22Rv1 (cell line): ENCODE measurements at regions not wholly inside any gene's neighbourhood (a gene's known extent, or its start where the extent isn't known, plus 50 kb on each side); places are given as distances from the start of the nearest gene placed in this dataset.

Experiments used
- H3K27ac ChIP-seq: fragments of 450-650 bp; 2 replicates; pipeline ENCODE4 v1.5.1; 2017
- ZFX ChIP-seq: fragments of 450-650 bp; IDR thresholded peaks from 2 replicates; pipeline ENCODE4 v1.6.1; 2017; ENCODE audit warnings: antibody characterized with exemption, borderline replicate concordance
- TF ChIP-seq, protein P1 (sequence below): fragments of 450-650 bp; IDR thresholded peaks from 2 replicates; pipeline ENCODE4 v1.5.1; 2017; ENCODE audit warnings: mild to moderate bottlenecking

DNA sequence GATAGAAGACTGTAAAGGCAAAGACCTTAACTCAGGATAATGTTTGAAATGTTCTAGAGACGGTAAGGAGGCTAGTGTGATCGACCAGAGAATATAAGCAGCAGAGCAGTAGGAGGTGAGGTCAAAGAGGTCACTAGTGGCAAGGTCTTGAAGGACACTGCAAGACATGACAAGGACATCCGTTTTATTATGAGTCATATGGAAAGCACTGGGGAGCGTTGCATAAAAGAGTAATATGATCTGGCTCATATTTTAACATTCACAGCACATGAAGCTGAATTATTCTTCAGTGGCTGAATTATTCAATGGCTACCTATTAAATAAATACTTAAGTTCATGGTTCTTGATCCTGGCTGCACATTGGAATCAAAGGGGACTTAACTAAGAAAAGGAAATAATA, 123.7 kb downstream of the SOX9 start:
- no peak overlapping the region for H3K27ac ChIP-seq
- TF ChIP-seq ZFX: no peak
- TF ChIP-seq, protein P1, sequence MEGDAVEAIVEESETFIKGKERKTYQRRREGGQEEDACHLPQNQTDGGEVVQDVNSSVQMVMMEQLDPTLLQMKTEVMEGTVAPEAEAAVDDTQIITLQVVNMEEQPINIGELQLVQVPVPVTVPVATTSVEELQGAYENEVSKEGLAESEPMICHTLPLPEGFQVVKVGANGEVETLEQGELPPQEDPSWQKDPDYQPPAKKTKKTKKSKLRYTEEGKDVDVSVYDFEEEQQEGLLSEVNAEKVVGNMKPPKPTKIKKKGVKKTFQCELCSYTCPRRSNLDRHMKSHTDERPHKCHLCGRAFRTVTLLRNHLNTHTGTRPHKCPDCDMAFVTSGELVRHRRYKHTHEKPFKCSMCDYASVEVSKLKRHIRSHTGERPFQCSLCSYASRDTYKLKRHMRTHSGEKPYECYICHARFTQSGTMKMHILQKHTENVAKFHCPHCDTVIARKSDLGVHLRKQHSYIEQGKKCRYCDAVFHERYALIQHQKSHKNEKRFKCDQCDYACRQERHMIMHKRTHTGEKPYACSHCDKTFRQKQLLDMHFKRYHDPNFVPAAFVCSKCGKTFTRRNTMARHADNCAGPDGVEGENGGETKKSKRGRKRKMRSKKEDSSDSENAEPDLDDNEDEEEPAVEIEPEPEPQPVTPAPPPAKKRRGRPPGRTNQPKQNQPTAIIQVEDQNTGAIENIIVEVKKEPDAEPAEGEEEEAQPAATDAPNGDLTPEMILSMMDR: no peak

DNA sequence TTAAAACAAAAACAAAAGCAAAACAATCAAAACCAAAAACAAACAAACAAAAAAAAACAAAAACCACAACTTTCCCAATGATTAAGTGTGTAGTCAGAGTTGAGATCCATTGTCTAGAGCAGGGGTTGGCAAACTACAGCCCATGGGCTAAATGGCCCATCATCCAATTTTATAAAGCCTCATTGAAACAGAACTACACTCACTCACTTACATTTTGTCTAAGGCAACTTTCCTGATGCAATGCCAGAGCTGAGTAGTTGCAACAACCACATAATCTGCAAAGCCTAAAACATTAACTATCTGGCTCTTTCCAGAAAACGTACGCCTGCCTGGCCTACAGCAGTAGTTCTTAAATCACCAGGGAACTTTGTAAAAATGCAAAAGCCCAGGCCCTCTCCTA, 124.1 kb downstream of the SOX9 start:
- H3K27ac ChIP-seq: no peak overlapping the region
- TF ChIP-seq, protein P1: no peak
- TF ChIP-seq ZFX: no peak

DNA sequence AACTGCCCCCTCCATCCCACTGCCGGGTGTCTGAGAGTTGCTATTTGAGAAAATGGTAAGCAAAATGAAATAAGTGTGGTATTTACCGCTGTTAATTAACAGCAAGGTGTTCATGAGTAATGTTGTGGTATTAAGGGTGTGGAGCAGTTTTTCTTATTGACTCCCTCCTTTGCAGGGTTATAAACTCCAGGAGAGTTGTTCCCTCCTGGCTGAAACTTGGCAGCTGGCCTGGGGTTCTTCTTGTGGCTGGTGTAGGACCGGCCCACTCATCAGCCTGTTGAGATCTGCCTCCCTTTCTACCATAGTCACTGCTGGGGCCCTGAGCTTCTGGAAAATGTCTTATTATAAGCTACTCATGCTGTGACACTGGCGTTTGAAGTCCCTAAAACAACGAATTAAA, 128.6 kb downstream of the SOX9 start:
- TF ChIP-seq, protein P1: no peak
- TF ChIP-seq ZFX: no peak
- no peak overlapping the region for H3K27ac ChIP-seq

DNA sequence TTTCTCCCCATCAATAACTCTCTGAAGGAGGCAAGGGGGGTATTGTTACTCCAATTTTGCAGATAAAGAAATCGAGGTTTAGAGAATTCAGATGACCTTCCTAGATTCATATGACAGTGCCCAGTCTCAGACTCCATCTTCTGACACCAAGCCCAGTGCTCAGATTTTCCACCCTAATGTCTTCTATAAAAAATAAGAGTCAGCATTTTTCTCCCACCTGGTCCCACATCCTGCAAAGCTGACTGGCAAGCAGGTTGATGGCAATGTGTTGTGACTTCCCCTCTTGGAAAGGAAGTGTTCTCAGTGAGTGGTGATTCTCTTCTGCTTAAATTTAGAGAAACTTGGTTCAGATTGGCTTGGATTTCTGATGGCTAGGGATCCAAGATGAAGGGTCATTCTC, 129.4 kb downstream of the SOX9 start:
- TF ChIP-seq, protein P1: no peak
- no peak for TF ChIP-seq ZFX
- no peak overlapping the region for H3K27ac ChIP-seq

DNA sequence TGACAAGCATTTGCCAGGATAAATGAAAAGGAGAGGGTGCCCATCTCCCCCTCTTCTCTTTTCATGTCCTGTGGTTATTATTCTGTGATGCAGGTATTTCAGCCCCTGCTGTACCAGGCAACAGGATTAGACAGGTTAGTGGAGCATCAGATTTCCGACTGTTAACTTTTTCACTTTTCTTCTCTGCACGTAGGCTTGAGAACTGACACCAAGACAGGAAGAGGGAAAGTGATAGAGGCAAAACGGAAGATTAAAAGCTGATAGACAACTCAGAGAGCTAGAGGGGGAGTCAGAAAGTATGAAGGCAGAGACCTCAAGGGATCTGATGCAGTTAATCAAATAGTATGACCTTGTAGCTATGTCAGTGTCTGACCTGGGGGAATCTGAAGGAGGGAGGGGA, 132.8 kb downstream of the SOX9 start:
- no peak for TF ChIP-seq ZFX
- TF ChIP-seq, protein P1: no peak
- no peak overlapping the region for H3K27ac ChIP-seq

DNA sequence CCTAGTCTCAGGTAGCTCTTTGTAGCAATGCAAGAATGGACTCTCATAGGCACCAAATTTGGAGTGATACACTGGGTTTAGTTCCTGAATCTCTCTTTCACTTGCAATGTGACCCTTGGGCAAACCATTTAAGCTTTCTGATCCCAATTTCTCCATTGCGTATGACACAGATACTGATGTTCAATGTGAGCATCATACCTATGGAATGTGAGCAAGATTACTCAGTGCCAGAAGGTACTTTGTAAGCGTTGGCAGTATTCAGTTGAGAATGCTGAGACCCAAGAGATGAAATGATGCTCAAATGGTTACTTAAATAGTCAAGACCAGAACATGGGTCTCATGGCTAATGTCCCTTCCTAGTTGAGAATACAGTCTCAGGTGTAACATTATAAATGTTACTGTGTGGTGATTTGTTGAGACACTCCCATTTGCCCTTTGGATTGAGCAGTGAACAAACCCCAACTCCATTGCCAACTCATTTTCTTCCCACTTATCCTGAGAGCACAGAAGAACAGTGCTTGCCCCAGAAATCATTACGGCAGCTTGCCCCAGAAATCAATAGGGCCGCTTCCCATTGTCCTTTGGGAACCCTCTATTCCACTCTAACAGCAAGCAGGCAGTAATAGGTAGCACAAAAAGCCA, 134.1 kb downstream of the SOX9 start:
- no peak overlapping the region for H3K27ac ChIP-seq
- TF ChIP-seq, protein P1: no peak
- no peak for TF ChIP-seq ZFX

DNA sequence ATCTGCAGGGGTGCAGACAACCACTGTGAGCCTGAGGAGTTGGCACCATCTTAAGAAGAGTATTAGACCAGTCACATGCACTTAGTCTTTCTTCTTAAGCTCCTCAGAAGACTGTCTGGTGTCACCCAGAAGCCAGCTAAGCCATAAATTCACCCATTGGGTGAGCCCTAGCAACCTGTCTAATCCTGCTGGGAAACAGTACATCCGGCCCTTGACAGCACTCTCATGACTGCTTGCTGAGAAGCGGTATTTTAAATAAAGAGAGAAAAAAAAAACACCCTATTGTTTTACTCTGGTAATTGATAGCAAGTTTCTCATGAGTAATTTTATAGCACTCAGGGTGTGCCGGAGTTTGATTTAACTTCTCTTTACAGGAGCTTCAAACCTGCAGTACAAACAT, 134.7 kb downstream of the SOX9 start:
- no peak overlapping the region for H3K27ac ChIP-seq
- TF ChIP-seq ZFX: no peak
- TF ChIP-seq, protein P1: no peak
